WTC11 (cell line): ENCODE measurements at regions not wholly inside any gene's neighbourhood (a gene's known extent, or its start where the extent isn't known, plus 50 kb on each side); places are given as distances from the start of the nearest gene placed in this dataset.

Experiments used
- CREB1 ChIP-seq: sonication (generic); formaldehyde crosslinking; IDR thresholded peaks from 2 replicates; pipeline ENCODE4 v1.8.0; 2023; ENCODE audit warnings: mild to moderate bottlenecking, missing genetic modification reagents
- TF ChIP-seq, protein P1 (sequence below): fragments of 200-600 bp; IDR thresholded peaks from 2 replicates; pipeline ENCODE4 v1.8.0; 2022; ENCODE audit warnings: antibody characterized with exemption

DNA sequence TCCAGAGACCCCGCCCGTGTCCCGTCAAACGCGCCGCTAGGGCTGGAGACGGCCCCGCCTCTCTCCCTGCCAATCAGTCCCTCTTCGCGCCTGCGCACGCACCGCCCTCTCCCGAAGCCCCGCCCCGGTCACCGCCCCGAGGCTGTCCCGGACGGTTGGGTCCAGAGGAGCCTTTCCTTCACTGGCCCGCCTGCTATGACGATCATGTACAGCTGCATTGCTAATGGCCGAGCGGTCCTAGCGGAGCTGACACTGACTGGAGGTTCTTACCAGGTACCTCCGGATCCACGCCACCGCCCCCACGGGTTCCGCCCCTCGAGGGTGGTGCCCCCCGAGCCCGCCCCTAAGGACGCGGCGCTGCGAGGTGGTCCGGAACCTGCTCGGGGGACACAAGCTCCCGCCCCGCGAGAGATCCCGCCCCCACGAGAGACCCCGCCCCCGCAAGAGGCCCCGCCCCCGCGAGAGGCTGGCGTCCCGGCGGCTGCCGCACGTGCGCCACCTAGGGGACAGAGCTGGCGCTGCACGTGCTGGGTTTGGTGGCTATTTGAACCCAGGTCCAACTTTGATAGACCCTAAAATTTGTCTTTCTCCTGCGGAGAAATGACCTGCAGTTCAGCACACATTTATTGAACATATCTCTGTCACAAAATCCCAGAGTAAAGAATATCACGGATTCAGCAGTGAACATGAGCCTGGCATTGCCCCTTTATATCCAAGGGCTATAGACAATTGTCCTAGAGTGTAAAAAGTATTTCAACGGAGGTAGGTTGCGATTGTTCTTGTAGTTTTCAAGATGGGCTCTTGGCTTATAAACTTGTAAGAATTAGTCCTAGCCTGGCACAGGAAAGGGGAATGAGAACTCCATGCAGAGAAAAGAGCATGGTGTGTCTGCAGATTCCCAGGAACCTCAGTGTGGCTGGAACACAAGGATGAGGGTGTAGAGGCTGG lies 88.7 kb downstream of the HNRNPD start:
- TF ChIP-seq, protein P1, sequence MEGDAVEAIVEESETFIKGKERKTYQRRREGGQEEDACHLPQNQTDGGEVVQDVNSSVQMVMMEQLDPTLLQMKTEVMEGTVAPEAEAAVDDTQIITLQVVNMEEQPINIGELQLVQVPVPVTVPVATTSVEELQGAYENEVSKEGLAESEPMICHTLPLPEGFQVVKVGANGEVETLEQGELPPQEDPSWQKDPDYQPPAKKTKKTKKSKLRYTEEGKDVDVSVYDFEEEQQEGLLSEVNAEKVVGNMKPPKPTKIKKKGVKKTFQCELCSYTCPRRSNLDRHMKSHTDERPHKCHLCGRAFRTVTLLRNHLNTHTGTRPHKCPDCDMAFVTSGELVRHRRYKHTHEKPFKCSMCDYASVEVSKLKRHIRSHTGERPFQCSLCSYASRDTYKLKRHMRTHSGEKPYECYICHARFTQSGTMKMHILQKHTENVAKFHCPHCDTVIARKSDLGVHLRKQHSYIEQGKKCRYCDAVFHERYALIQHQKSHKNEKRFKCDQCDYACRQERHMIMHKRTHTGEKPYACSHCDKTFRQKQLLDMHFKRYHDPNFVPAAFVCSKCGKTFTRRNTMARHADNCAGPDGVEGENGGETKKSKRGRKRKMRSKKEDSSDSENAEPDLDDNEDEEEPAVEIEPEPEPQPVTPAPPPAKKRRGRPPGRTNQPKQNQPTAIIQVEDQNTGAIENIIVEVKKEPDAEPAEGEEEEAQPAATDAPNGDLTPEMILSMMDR = peak; percentile 94
- no peak for TF ChIP-seq CREB1
